Breast epithelium (tissue), 3 donors: ENCODE measurements at regions not wholly inside any gene's neighbourhood (a gene's known extent, or its start where the extent isn't known, plus 50 kb on each side); places are given as distances from the start of the nearest gene placed in this dataset.

Experiments used
- POLR2AphosphoS5 ChIP-seq, 3 donors: sonication (generic); formaldehyde crosslinking; IDR thresholded peaks; one replicate each; pipeline ENCODE4 v1.6.1; 2017; ENCODE audit warnings: antibody characterized with exemption in 3 of 3
- TF ChIP-seq, protein P1 (sequence below), 3 donors: fragments of 450-650 bp; IDR thresholded peaks; one replicate each; pipeline ENCODE4 v1.5.1; 2016 to 2017; ENCODE audit warnings: antibody characterized with exemption in 3 of 3, mild to moderate bottlenecking in 3 of 3, moderate library complexity in 3 of 3

- TF ChIP-seq POLR2AphosphoS5 (IDR thresholded peaks at IDR 0.05): no peak
- TF ChIP-seq, protein P1, sequence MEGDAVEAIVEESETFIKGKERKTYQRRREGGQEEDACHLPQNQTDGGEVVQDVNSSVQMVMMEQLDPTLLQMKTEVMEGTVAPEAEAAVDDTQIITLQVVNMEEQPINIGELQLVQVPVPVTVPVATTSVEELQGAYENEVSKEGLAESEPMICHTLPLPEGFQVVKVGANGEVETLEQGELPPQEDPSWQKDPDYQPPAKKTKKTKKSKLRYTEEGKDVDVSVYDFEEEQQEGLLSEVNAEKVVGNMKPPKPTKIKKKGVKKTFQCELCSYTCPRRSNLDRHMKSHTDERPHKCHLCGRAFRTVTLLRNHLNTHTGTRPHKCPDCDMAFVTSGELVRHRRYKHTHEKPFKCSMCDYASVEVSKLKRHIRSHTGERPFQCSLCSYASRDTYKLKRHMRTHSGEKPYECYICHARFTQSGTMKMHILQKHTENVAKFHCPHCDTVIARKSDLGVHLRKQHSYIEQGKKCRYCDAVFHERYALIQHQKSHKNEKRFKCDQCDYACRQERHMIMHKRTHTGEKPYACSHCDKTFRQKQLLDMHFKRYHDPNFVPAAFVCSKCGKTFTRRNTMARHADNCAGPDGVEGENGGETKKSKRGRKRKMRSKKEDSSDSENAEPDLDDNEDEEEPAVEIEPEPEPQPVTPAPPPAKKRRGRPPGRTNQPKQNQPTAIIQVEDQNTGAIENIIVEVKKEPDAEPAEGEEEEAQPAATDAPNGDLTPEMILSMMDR (IDR thresholded peaks at IDR 0.05): no peak
These were observed 119.7 kb upstream of the C1orf174 start for GRCh38 chr1:4019606-4020331.
